ENCODE measurements at regions not wholly inside any gene's neighbourhood (a gene's known extent, or its start where the extent isn't known, plus 50 kb on each side); places are given as distances from the start of the nearest gene placed in this dataset.

DNA sequence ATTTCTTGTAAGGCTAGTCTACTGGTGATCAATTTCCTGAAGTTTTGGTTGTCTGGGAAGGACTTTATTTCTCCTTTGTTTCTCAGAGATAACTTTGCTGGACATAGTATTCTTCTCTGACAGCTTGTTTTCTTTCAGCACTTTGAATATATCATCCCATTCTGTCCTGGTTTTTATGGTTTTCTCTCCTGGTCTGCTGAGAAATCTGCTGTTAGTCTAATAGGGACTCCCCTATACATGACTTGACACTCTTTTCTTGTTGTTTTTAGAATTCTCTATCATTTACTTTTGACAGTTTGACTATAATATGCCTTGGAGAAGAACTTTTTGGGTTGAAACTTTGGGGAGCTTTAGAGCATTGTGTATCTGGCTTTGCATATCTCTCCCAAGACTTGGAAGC lies 112.5 kb downstream of the PRL start:
- TF ChIP-seq TCF12 (IDR thresholded peaks at IDR 0.05; ENCODE audit: low read depth) (no peak), TAF1 (IDR thresholded peaks at IDR 0.05; ENCODE audit: low read depth) (no peak), CREB1 (IDR thresholded peaks at IDR 0.05; ENCODE audit: low read depth) (no peak), TEAD4 (IDR thresholded peaks at IDR 0.05) (no peak), ZBTB7A (IDR thresholded peaks at IDR 0.05; ENCODE audit: low read depth) (no peak), RAD21 (IDR thresholded peaks at IDR 0.05; ENCODE audit: low read depth) (no peak), EGR1 (IDR thresholded peaks at IDR 0.05) (no peak), CEBPB (IDR thresholded peaks at IDR 0.05) (no peak), EP300 (IDR thresholded peaks at IDR 0.05; ENCODE audit: borderline replicate concordance) (no peak), NFIC (IDR thresholded peaks at IDR 0.05) (no peak), YY1 (IDR thresholded peaks at IDR 0.05; ENCODE audit: low read depth) (no peak), FOXM1 (IDR thresholded peaks at IDR 0.05; ENCODE audit: borderline replicate concordance, low read depth) (no peak)
- TF ChIP-seq, protein P1, sequence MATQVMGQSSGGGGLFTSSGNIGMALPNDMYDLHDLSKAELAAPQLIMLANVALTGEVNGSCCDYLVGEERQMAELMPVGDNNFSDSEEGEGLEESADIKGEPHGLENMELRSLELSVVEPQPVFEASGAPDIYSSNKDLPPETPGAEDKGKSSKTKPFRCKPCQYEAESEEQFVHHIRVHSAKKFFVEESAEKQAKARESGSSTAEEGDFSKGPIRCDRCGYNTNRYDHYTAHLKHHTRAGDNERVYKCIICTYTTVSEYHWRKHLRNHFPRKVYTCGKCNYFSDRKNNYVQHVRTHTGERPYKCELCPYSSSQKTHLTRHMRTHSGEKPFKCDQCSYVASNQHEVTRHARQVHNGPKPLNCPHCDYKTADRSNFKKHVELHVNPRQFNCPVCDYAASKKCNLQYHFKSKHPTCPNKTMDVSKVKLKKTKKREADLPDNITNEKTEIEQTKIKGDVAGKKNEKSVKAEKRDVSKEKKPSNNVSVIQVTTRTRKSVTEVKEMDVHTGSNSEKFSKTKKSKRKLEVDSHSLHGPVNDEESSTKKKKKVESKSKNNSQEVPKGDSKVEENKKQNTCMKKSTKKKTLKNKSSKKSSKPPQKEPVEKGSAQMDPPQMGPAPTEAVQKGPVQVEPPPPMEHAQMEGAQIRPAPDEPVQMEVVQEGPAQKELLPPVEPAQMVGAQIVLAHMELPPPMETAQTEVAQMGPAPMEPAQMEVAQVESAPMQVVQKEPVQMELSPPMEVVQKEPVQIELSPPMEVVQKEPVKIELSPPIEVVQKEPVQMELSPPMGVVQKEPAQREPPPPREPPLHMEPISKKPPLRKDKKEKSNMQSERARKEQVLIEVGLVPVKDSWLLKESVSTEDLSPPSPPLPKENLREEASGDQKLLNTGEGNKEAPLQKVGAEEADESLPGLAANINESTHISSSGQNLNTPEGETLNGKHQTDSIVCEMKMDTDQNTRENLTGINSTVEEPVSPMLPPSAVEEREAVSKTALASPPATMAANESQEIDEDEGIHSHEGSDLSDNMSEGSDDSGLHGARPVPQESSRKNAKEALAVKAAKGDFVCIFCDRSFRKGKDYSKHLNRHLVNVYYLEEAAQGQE (IDR thresholded peaks at IDR 0.05; ENCODE audit: low read depth), result no peak
- TF ChIP-seq, protein P2, sequence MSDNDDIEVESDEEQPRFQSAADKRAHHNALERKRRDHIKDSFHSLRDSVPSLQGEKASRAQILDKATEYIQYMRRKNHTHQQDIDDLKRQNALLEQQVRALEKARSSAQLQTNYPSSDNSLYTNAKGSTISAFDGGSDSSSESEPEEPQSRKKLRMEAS (IDR thresholded peaks at IDR 0.05), result no peak
- TF ChIP-seq, protein P3, sequence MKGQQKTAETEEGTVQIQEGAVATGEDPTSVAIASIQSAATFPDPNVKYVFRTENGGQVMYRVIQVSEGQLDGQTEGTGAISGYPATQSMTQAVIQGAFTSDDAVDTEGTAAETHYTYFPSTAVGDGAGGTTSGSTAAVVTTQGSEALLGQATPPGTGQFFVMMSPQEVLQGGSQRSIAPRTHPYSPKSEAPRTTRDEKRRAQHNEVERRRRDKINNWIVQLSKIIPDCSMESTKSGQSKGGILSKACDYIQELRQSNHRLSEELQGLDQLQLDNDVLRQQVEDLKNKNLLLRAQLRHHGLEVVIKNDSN (IDR thresholded peaks at IDR 0.05), result no peak

DNA sequence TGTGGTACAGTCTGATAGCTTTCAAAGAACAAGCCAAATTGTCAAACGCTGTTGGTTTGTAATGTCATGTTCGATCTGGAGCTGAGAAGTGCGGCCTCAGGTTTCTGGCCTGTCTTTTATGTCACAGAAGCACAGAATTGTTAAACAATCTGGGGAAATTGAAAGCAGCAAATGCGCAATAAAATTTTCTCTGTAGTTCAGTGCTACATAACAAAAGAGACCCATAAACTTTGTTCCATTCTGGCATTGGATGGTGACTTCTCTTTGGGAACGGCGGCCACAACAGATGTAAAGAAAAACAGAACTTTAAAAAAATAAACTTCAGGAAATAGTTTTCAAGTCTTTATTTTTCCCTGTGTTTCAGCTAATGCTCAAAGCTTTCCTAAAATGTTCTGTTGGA lies 106.9 kb downstream of the PRL start:
- no peak for TF ChIP-seq TCF12 (IDR thresholded peaks at IDR 0.05; ENCODE audit: low read depth)
- no peak for TF ChIP-seq FOXM1 (IDR thresholded peaks at IDR 0.05; ENCODE audit: borderline replicate concordance, low read depth)

DNA sequence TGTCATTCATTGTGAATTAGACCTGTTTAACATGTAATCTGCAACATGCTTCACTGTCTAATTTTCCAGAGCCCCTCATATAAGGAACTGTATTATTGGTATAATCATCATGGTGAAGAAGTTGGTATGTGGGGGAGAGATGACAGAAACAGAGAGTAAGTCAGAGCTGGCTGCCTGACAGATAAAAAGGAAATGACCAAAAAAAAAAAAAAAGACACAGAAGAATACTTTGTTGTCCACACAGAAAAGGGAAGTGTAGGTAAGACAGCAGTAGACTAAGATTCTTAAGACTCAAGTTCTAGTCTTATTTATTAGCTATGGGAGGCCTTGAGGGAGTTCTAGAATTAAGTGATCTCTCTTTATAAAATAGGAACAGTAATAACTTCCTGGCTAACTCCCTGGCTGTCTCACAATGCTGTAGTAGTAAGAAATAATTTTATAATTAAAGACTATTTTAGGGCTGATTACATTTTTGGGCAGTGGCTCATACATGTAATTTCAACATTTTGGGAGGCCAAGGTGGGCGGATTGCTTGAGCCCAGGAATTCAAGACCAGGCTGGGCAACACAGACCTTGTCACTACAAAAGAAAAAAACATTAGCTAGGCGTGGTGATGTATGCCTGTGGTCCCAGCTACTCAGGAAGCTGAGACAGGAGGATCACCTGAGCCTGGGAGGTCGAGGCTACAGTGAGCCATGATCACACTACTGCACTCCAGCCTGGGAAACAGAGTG lies 102.5 kb downstream of the PRL start:
- no peak for TF ChIP-seq FOXM1 (IDR thresholded peaks at IDR 0.05; ENCODE audit: borderline replicate concordance, low read depth)
- no peak for TF ChIP-seq CEBPB (IDR thresholded peaks at IDR 0.05)
- TF ChIP-seq, protein P2 (IDR thresholded peaks at IDR 0.05), result no peak
- no peak for TF ChIP-seq EP300 (IDR thresholded peaks at IDR 0.05; ENCODE audit: borderline replicate concordance)
- TF ChIP-seq TCF12 (IDR thresholded peaks at IDR 0.05; ENCODE audit: low read depth), result no peak
- TF ChIP-seq TEAD4 (IDR thresholded peaks at IDR 0.05), result no peak
- TF ChIP-seq EGR1 (IDR thresholded peaks at IDR 0.05), result no peak
- TF ChIP-seq TAF1 (IDR thresholded peaks at IDR 0.05; ENCODE audit: low read depth), result no peak
- TF ChIP-seq NFIC (IDR thresholded peaks at IDR 0.05), result no peak
- TF ChIP-seq YY1 (IDR thresholded peaks at IDR 0.05; ENCODE audit: low read depth), result no peak
- TF ChIP-seq, protein P3 (IDR thresholded peaks at IDR 0.05), result no peak
- TF ChIP-seq, protein P1 (IDR thresholded peaks at IDR 0.05; ENCODE audit: low read depth), result no peak
- no peak for TF ChIP-seq ZBTB7A (IDR thresholded peaks at IDR 0.05; ENCODE audit: low read depth)
- TF ChIP-seq RAD21 (IDR thresholded peaks at IDR 0.05; ENCODE audit: low read depth), result no peak
- no peak for TF ChIP-seq CREB1 (IDR thresholded peaks at IDR 0.05; ENCODE audit: low read depth)

DNA sequence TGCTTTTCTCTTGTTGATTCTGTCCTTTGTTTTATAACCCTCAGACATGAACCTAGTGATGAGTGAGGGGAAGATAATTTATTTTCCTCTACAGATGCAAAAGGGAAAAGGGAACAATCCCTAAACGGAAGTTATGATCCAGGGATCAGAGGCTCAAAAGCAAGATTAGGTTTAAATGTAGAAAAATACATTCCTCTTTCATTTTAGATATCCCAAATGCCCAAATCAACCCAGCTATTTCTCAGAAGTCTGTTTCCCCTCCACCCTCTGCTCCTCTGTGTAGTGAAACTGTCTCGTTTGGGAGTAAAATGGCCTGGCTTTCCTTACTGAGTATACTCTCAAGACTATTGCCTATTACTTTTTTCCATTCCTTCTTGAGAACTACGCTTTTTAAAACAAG lies 97.1 kb downstream of the PRL start:
- no peak for TF ChIP-seq RAD21 (IDR thresholded peaks at IDR 0.05; ENCODE audit: low read depth)
- TF ChIP-seq TAF1 (IDR thresholded peaks at IDR 0.05; ENCODE audit: low read depth), result no peak
- TF ChIP-seq EP300 (IDR thresholded peaks at IDR 0.05; ENCODE audit: borderline replicate concordance), result no peak
- TF ChIP-seq NFIC (IDR thresholded peaks at IDR 0.05), result no peak
- no peak for TF ChIP-seq FOXM1 (IDR thresholded peaks at IDR 0.05; ENCODE audit: borderline replicate concordance, low read depth)
- TF ChIP-seq, protein P2 (IDR thresholded peaks at IDR 0.05), result no peak
- no peak for TF ChIP-seq ZBTB7A (IDR thresholded peaks at IDR 0.05; ENCODE audit: low read depth)
- TF ChIP-seq, protein P1 (IDR thresholded peaks at IDR 0.05; ENCODE audit: low read depth), result no peak
- no peak for TF ChIP-seq YY1 (IDR thresholded peaks at IDR 0.05; ENCODE audit: low read depth)
- no peak for TF ChIP-seq TEAD4 (IDR thresholded peaks at IDR 0.05)
- no peak for TF ChIP-seq TCF12 (IDR thresholded peaks at IDR 0.05; ENCODE audit: low read depth)
- TF ChIP-seq, protein P3 (IDR thresholded peaks at IDR 0.05), result no peak
- no peak for TF ChIP-seq CEBPB (IDR thresholded peaks at IDR 0.05)
- TF ChIP-seq EGR1 (IDR thresholded peaks at IDR 0.05), result no peak
